ENCODE measurements at regions not wholly inside any gene's neighbourhood (a gene's known extent, or its start where the extent isn't known, plus 50 kb on each side); places are given as distances from the start of the nearest gene placed in this dataset.
"Not testable (repeated sequence)": the region's sequence is repeated elsewhere in the genome, so short reads cannot be mapped to it uniquely, and the experiment has no call there.

GRCh38 chr15:75100679-75101078, 77.3 kb downstream of the PPCDC start:
- no peak for DNase-seq (ENCODE audit: low spot score)

GRCh38 chr15:75104804-75105557, 81.6 kb downstream of the PPCDC start:
- peak; percentile 86 for DNase-seq (ENCODE audit: low spot score)

- DNase-seq (ENCODE audit: low spot score): no peak
Observed at GRCh38 chr15:75107516-75107907, 84.1 kb downstream of the PPCDC start.

- DNase-seq (ENCODE audit: low spot score): peak; percentile 77
Observed at GRCh38 chr15:75107908-75108838, 84.8 kb downstream of the PPCDC start.

GRCh38 chr15:75109021-75109735, 85.8 kb downstream of the PPCDC start:
- DNase-seq (ENCODE audit: low spot score): no peak

- DNase-seq (ENCODE audit: low spot score): no peak
Observed at GRCh38 chr15:75109736-75110130, 86.3 kb downstream of the PPCDC start.

- DNase-seq (ENCODE audit: low spot score): no peak
Observed at GRCh38 chr15:75112278-75112847, 89.0 kb downstream of the PPCDC start.

GRCh38 chr15:75112848-75113492, 88.7 kb upstream of the C15orf39 start:
- no peak for DNase-seq (ENCODE audit: low spot score)

GRCh38 chr15:75114327-75114726, 87.4 kb upstream of the C15orf39 start:
- no peak for DNase-seq (ENCODE audit: low spot score)

GRCh38 chr15:75114796-75115195, 86.9 kb upstream of the C15orf39 start:
- DNase-seq (ENCODE audit: low spot score): no peak

- DNase-seq (ENCODE audit: low spot score): not testable (repeated sequence)
Observed at GRCh38 chr15:75115411-75115913, 86.2 kb upstream of the C15orf39 start.

- not testable (repeated sequence) for DNase-seq (ENCODE audit: low spot score)
Observed at GRCh38 chr15:75116143-75116542, 85.5 kb upstream of the C15orf39 start.

- no peak for DNase-seq (ENCODE audit: low spot score)
Observed at GRCh38 chr15:75117993-75118392, 83.7 kb upstream of the C15orf39 start.

- not testable (repeated sequence) for DNase-seq (ENCODE audit: low spot score)
Observed at GRCh38 chr15:75119312-75119711, 82.4 kb upstream of the C15orf39 start.

GRCh38 chr15:75121491-75121890, 80.2 kb upstream of the C15orf39 start:
- no peak for DNase-seq (ENCODE audit: low spot score)

- DNase-seq (ENCODE audit: low spot score): peak; percentile 75
Observed at GRCh38 chr15:75123395-75123794, 78.3 kb upstream of the C15orf39 start.

- DNase-seq (ENCODE audit: low spot score): not testable (repeated sequence)
Observed at GRCh38 chr15:75124278-75124677, 77.4 kb upstream of the C15orf39 start.

- DNase-seq (ENCODE audit: low spot score): no peak
Observed at GRCh38 chr15:75125935-75126334, 75.7 kb upstream of the C15orf39 start.

GRCh38 chr15:75126864-75127580, 74.7 kb upstream of the C15orf39 start:
- no peak for DNase-seq (ENCODE audit: low spot score)

- DNase-seq (ENCODE audit: low spot score): no peak
Observed at GRCh38 chr15:75129788-75130187, 71.9 kb upstream of the C15orf39 start.

GRCh38 chr15:75131269-75131643, 70.4 kb upstream of the C15orf39 start:
- DNase-seq (ENCODE audit: low spot score): no peak

Data from AG20443 (cell line).